ENCODE measurements at regions not wholly inside any gene's neighbourhood (a gene's known extent, or its start where the extent isn't known, plus 50 kb on each side); places are given as distances from the start of the nearest gene placed in this dataset.
"Not testable (repeated sequence)": the region's sequence is repeated elsewhere in the genome, so short reads cannot be mapped to it uniquely, and the experiment has no call there.

DNA sequence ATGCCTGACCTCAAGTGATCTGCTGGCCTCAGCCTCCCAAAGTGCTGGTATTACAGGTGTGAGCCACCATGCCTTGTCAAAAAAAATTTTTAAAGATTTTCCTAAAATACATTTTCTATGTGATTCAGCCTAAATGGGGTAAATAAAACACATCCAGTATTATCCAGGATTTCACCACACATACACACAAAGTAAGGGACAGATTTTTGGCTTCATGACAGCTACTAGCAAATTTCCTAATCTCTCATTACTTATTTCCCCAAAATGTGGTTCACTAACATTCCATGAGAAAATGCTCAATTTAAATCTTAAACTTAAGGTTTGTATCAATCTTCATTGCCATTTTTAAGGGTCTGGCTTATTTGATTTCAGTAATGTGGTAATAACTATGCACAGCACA lies 348.5 kb upstream of the INTU start:
- DNase-seq: no peak

DNA sequence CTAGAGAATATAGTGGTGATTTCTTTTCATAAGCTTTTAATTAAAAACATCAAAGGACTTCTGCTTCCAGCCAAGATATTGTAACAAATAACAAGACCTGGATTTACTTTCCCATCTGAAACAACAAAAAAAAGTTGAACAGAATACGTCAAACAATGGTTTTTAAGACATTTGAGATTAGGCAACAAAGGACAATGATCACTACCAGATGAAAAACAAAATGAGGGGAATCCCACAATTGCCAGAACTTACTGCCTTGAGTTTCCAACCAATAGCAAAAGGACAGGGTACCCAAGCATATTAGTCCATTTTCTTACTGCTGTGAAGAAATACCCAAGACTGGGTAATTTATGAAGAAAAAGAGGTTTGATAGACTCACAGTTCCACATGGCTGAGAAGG lies 341.4 kb upstream of the INTU start:
- no peak for DNase-seq

DNA sequence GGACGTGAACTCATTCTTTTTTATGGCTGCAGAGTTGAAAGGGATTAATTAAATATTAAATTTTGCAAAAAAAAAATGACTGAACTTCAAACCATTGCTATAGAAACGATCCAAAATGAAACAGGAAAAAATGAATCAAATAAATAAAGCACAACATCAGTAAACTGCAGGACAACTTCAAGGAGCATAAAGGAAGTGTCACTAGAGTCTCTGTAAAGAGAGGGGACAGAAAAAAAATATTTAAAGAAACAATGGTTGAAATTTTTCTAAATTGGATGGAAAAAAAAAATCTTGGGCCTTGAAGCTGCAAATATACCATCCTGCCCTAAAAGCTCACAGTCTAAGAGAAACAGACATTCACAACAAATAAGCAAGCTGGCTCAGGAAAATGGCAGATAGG lies 339.3 kb upstream of the INTU start:
- no peak for DNase-seq

DNA sequence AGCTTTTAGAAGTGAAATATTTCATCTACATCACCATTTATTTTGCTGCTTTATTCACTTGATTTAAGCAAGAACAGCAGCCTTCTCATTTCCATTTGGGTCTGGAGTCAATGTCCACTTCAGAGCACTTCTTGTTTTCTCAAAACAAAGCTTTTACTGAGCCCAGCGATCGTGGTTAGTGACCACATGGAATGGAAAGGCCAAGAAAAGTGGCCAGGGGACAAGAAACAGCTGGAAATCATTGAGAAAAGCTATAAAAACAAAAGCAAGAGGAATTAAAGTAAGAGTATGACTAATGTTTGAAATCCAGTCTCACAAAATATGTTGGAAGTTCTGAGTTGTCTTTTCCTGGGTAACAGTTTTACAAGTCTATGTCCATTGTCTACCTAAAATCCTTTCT lies 328.4 kb upstream of the INTU start:
- DNase-seq: no peak

DNA sequence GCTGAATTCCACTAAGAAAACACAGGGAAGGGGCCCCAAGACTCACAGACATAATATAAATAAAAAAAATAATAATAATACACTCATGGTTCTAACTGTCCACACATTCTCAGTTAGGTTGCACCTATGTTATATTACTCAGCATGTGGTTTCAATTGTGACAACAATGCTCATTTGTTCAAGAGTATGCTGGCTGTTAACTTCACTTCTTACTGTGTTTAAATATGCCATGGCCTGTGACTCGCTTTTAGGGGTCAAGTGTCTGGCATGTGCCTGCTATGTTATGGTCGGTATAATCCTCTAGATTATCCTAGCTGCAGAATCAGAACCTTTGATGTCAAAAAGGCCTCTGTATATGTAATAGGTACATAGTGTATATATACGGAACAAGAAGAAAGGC lies 324.8 kb upstream of the INTU start:
- no peak for DNase-seq

DNA sequence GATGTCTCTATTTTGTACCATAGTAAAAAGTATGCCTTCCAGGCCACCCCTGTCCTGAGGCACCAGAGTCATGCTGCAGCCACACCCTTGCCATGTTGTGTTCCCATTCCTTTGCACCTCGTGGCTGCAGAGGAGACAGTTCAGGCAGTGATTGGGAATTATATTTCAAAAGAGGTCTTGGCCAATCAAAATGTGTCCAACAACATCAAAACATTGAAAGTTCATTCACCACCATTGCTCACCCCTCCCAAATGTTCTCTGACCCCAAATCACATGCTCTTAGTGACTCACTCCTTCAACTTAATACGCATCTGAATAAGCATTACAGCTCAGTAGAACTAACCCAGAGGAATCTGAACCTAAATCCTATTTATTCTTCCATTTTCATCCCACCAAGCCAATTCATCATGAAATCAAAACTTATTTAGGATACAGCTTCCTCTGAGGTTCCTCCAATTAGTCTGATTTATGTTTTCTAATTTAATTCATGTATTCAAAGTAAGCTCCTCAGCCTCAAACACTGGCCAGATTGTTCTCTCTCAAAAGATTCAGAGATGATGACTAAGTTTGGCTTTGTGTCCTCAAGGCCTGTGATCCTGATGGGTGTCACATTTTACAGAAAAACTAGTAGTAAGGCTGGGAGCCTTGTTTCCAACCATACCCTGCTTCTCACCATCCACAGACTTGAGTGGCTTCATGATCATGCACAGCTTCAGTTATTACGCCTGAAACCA lies 323.2 kb upstream of the INTU start:
- DNase-seq: no peak

DNA sequence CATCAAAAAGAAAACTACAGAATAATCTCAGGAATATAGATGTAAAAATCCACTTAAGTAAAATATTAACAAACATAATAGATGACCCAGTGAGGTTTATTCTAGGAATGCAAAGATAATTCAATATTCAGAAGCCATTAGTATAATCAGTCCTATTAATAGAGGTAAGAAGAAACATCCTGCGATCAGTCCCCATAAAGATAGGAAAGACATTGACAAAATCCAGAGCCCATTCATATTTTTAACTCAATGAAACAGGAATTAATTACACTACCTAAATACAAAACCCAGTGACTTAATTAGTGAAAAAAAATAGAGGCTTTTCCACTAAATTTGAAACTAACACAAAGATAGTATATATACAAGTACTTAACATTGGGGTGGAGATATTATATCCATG lies 321.4 kb upstream of the INTU start:
- DNase-seq: no peak

DNA sequence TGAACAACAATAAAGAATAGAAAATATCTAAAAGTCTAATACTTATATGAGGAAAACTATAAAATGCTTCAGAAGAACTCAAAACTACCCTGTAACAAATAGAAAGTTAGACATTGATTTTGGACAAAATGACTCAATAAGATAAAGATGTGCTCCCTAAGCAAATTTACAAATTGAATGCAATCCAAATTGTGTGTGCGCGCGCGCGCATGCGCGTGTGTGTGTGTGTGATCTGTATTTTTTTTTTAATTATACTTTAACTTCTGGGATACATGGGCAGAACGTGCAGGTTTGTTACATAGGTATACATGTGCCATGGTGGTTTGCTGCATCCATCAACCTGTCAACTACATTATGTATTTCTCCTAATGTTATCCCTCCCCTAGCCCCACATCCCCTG lies 320.8 kb upstream of the INTU start:
- no peak for DNase-seq

DNA sequence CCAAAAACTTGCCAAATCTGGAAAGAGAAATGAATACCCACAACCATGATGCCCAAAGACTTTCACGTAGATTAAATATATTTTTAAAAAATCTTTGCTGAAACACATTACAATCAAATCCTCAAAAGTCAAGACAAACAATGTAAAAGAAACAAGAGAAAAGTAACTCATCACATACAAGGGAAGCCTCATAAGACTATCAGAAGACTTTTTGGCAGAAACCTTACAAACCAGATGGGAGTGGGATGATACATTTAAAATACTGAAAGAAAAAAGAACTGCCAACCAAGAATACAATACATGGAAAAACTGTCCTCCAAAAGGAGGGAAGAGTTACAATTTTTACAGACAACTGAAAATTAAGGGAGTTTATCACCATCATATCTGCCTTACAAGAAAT lies 319.0 kb upstream of the INTU start:
- DNase-seq: no peak

DNA sequence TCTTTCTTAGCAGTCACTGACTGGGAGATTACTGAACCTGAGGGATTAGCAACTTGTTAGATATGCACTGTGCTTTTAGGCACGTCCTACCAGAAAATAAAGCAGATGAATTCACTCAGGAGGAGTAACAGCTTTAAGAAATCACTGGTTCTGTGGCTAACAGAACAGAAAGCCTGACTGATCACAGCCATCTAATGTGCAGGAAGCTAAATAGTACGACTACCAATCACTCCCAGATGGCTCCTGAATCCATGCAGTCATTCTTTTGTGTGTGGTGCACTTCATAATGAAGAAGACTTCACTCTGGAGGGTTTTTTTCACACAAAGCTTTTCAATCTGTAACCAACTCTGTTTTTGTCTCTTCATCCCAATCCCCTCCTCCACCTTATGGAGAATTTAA lies 305.3 kb upstream of the INTU start:
- no peak for DNase-seq

DNA sequence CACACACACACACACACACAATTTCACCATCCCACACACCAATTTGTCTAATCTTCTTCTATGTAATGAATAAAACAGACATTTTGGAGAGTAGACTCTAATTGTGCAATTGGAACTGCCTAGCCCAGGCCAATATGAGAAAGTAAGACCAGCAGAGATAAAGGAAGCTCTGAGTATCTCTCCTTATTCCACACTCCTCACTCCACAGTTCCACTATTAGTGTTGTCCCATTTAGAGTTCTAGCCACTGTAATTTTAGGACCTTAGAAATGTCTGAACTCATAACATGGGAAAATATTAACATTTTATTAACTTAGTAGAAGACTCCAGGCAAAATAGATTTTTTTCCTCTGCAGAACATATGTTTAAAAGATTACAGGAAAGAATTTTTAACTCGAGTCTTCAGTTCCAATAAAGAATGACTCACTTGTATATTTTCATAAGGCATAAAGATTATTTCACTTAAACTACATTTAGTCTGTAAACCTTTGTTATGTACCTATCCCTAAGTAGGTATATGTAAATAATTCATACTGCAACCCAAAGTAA lies 297.6 kb upstream of the INTU start:
- no peak for DNase-seq

DNA sequence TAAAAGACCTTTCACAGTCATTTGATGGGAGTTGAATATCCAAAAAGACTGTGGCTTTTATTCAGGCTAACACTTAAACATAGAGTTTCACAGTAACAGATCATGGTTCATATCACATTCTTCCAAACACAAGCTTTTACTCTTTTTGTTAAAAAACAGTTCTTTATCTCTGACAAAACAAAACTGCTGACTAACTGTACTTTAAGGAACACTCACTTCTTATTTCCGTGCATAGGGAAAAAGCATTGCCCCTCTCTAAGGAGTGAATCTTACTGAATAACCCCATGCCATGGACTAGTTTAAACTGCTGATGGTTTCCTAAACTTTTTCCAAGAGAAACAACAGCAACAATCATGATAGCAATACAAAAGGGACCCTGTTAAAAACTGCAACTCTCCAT lies 297.0 kb upstream of the INTU start:
- DNase-seq: no peak

DNA sequence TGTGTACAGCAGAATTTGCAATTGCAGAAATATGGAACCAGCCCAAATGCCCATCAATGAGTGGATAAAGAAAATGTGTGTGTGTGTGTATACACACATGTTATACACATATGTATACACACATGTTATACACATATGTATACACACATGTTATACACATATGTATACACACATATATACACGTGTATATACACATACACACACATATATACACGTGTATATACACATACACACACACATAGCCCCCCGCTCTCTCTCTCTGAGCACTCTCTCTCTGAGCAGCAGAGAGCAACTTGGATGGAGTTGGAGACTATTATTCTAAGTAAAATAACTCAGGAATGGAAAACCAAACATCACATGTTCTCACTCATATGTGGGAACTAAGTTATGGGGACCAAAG lies 289.6 kb upstream of the INTU start:
- DNase-seq: not testable (repeated sequence)

DNA sequence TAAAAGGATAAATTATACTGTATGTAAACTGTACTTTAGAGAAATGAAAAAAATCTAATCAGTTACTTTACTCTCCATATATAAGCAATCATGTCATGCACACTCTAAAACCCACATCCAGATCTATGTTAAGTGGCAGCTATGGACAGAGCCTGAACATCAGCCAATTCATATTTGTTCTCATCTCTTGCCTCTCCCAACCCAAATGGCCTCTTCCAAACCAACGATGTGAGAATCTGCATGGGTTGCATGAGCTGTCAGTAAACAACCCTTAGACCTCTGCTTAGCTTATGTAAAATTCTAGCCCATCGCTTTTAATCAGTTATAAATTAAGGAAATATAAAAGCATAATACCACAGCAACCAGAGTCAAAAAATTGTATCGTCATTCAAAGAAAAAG lies 288.7 kb upstream of the INTU start:
- no peak for DNase-seq

DNA sequence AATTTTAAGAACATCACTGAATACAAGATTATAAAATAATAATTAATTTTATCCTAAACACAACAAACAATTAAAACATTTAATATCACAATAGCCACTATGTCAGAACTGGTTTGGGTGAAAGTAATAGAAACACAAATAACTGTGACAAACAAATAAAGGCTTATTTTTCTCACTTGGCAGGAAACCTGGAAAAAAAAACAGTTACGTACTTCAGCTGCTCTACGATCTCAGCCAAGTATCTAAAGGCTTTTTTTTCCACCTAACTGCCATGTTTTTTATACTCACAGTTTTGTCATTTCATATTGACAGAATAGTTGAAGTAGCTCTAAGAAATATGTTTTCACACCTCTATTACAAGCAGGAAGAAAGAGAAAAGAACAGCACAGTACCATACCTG lies 284.8 kb upstream of the INTU start:
- DNase-seq: no peak

DNA sequence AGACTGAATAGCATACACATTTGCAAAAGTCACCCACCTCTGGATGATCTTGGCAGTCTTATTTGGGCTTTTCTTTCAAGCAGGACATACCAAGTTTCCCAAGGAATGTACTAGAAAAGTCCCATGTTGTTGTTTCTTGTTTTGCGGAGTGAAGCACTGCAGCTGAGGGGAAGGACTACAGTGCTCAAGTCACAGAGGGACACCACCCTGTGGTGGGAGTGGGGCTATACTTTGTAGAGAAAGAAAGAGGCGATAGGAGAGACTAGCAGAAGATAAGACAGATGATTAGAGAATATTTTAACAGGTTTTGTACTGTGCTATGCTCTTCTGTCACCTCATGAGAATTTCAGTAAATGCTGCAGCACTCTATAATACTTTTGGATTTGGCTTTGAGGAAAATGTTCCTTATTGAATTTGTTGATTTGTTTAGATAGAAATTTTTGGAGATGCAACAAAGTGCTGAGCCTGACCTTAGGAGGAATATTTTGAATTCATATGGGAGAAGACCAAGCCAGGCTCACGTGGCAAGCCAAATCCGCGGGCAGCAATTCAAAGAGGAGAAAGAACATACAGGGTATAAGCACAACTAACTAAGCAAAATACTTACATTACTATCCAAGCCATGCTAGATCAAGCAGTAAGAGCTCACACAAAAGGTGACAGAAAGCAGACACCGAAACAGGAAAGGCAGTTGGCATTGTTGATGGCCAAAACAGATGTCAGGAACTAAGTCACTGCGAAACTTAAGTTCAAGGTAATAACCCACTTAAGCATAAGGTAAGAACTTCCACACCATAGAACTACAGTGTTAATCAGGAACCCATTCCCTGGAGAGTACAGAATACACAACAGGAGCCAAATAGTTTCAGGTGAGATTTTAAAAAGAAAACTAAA lies 280.3 kb upstream of the INTU start:
- DNase-seq: no peak

DNA sequence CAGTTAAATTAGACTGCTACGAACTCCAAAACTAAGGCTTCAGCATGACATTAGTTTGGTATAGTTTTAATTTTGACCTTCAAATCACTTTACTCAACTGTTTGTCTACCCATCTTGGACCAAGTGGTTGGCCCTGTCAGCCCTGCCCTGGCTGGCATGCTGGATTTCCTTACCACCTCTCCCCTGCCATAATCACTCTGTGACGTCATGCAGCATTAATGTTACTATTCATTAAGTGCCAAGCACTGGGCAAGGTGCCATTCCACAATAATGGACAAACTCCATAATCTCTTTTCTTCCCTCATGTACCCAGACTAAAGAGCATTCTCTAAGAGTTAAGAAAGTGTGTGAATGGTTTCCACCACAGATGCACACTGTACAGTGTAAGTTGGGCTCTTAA lies 277.0 kb upstream of the INTU start:
- no peak for DNase-seq

DNA sequence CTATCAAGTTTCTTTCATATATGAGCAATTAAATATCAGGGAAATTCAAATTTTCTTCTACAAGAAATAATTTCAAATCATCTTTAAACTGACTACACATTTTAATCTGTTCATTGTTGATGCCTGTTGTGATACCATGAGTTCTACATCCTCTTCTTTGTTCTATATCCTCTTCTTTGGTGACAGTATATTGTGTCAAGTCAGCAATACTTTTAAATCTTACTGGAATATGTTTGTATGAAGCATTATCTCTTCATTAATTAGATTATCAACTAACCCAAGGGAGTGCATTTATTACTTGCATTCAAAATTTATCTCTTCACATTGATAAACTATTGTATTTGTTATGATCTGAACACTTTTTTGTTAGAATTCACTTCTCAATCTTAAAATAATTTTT lies 275.0 kb upstream of the INTU start:
- DNase-seq: no peak

DNA sequence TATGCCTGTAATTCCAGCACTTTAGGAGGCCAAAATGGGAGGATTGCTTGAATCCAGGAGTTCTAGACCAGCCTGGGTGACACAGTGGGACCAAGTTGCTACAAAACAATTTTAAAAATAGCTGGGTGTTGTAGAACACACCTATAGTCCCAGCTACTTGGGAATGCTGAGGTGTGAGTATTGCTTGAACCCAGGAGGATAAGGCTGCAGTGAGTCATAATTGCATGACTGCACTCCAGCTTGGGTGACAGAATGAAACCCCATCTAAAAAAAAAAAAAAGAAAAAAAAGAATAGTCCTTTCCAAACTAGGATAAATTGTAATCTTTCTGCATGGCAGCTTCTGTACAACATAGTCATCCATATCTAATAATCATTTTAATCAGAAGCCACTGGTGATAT lies 270.1 kb upstream of the INTU start:
- no peak for DNase-seq

DNA sequence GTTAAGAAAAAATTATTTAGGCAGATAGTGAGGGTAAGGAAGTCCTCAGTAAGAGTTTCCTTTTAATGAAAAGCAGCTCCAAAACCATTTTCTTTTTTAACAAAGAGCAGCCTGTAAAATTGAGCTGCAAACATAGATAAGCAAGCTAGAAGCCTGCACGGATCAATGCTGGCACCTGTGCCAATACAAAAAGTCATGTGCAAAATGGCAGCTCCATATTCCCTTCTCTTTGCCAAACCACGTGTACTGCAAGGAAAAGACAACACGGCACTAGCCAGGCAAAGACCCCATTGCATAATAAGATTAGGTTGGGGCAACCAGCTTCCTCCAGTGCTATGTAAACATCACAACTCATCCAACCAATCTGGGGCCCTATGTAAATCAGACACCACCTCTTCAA lies 268.4 kb upstream of the INTU start:
- DNase-seq: no peak

DNA sequence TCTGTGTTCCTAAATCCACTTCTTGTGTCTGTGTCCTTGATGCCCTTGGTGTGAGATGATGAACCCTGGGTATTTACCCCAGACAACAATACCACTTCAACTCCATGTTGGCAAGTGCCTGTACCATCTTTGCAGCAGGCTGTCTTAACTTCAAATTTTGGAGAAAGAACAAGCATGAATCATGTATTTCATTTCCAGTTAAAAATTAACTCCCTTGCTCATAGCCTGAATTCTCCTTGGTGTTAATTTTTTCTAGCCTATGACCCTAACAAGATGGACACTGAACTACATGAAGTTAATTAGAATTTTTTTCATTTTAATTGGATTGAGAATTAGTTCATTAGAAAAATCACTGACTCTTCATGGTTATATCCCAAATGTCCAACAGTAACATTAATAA lies 267.8 kb upstream of the INTU start:
- no peak for DNase-seq

DNA sequence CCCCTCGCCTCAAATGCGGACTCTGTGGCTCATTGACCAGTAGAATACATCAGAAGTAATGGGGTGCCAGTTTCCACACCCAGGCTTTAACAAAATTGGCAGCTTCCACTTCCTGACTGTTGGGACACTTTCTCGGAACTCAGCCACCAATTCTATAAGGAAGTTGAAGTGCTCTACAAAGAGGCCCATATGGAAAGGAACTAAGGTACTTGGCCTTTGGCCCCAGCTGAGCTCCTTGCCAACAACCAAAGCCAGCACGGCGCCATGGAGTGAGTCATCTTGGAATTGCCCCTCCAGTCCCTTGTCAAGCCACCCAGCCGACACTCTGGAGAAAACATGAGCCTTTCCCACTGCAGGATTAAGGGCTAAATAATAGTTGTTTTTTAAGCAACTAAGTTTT lies 262.2 kb upstream of the INTU start:
- no peak for DNase-seq

DNA sequence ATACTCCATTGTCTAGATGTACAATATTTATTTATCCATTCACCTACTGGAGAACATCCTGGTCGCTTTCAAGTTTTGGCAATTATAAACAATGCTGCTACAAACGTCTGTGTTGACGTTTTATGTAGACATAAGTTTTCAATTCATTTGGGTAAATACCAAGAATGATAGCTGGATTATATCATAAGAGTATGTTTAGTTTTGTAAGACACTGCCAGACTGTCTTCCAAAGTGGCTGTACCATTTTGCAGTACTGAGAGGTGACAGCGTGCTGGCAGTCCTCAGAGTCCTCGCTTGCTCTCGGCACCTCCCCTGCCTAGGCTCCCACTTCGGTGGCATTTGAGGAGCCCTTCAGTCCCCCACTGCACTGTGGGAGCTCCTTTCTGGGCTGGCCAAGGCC lies 253.3 kb upstream of the INTU start:
- DNase-seq: no peak

DNA sequence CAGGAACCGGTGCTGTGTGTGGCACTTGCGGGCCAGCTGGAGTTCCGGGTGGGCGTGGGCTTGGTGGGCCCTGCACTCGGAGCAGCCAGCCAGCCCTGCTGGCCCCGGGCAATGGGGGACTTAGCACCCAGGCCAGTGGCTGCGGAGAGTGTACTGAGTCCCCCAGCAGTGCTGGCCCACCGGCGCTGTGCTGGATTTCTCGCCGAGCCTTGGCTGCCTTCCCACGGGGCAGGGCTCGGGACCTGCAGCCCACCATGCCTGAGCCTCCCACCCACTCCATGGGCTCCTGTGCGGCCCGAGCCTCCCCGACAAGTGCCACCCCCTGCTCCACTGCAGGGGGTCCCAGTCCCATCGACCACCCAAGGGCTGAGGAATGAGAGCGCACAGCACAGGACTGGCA lies 252.8 kb upstream of the INTU start:
- DNase-seq: not testable (repeated sequence)
